ENCODE measurements at regions not wholly inside any gene's neighbourhood (a gene's known extent, or its start where the extent isn't known, plus 50 kb on each side); places are given as distances from the start of the nearest gene placed in this dataset.
"Not testable (repeated sequence)": the region's sequence is repeated elsewhere in the genome, so short reads cannot be mapped to it uniquely, and the experiment has no call there.

DNA sequence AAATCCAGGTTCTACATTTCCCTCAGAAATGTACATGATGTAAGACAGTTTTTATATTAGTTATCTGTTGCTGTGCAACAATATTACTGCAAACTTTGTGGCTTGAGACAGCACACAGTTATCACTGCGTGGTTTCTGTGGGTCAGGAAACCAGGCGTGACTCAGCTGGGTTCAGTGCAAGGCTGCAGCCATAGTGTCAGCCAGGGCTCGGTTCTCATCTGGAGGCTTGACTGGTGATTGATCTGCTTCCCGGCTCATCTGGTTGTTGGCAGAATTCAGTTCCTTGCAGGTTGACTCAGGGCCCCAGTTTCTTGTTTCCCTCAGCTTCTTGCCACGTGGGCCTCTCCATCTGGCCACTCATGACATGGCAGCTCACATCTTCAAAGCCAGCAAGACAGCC is 146.8 kb upstream of the ROPN1B start:
- DNase-seq (ENCODE audit: low read depth in 2 of 2), result peak; percentile 36 to 60

DNA sequence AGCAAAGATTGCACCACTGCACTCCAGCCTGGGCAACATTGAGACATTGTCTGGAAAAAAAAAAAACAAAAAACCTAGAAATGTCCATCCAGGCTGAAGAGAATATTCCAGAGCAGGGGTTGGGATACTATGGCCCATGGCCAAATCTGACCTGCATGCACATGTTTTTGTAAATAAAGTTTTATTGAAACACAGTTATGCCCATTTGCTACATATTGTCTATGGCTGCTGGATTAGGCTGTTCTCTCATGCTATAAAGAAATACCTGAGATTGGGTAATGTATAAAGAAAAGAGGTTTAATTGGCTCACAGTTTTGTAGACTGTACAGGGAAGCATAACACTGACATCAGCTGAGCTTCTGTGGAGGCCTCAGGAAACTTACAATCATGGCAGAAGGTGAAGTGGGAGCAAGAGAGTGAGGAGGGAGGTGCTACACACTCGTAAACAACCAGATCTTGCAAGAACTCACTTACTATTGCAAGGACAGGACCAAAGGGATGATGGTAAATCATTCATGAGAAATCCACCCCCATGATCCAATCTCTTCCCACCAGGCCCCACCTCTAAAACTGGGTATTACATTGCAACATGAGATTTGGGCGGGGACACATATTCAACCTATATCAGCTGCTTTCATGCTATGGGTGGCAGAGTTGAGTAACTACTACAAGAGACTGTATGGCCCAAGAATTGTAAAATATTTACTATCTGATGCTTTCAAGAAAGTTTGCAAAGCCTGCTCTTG is 137.8 kb upstream of the ROPN1B start:
- DNase-seq (ENCODE audit: low read depth in 2 of 2), result not testable (repeated sequence)

DNA sequence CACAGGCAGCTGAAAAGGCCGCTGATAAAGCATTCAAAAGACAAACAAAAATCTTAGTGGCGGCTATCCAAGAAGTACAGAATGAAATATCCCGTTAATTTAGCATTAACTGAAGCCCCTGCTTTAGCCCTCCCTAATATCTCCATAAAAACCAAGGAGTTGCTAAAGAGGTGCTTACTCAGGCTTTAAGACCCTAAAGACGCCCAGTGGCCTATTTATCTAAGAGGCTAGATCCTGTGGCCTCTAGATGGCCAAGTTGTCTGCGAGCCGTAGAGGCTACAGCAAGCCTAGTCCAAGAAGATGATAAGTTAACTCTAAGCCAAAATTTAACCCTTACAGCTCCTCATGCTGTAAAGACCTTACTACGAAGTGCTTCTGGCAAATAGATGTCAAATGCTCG is 133.4 kb upstream of the ROPN1B start:
- not testable (repeated sequence) for DNase-seq (ENCODE audit: low read depth in 2 of 2)

DNA sequence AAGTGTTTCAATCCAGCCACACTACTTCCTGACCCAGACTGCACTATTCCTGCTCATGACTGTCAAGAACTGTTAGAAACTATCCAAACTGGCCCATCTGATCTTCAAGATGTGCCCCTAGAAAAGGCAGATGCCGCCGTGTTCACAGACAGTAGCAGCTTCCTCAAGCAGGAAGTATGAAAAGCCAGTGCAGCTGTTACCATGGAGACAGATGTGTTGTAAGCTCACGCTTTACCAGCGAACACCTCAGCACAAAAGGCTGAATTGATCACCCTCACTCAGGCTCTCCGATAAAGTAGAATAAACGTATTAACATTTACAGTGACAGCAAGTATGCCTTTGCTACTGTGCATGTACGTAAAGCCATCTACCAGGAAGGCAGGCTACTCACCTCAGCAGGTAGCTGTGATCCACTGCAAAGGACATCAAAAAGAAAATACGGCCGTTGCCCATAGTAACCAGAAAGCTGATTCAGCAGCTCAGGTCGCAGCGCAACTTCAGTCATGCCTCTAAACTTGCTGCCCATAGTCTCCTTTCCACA is 132.9 kb upstream of the ROPN1B start:
- DNase-seq (ENCODE audit: low read depth in 2 of 2), result not testable (repeated sequence)

DNA sequence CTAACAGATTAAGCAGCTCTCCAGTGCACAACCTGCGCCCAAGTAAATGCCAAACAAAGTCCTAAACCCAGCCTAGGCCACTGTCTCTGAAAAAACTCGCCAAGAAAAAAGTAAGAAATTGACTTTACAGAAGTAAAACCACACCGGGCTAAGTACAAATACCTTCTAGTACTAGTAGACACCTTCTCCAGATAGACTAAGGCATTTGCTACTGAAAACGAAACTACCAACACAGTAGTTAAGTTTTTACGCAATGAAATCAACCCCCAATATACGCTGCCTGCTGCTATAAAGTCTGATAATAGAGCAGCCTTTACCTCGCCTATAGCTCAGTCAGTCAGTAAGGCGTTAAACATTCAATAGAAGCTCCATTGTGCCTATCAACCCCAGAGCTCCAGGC is 132.2 kb upstream of the ROPN1B start:
- not testable (repeated sequence) for DNase-seq (ENCODE audit: low read depth in 2 of 2)

DNA sequence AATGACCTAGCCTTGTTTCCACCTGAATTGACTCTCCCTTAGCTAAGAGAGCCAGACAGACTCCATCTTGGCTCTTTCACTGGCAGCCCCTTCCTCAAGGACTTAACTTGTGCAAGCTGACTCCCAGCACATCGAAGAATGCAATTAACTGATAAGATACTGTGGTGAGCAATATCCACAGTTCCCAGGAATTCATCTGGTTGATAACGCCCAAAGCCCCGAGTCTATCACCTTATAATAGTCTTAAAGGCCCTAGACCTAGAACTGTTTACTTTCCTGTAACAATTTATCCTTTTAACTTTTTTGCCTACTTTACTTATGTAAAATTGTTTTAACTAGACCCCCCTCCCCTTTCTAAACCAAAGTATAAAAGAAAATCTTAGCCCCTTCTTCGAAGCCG is 130.1 kb upstream of the ROPN1B start:
- not testable (repeated sequence) for DNase-seq (ENCODE audit: low read depth in 2 of 2)

DNA sequence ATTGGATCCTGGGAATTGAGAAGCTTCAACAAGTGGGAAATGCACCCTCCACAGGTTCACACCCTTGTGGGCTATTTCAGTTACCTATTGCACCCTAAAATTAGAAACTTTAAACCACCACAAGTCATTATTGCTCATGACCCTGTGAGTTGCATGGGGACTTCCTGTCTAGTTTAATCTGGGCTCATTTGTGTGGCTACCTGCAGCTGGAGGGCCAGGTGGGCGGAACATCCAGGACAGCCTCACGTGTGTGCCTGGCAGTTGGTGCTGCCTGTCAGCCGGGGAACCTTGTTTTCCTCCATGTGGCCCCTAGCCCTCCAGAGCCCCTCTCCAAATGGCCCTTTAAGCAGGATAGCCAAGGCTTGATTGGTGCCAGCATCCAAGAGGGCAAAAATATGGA is 128.5 kb upstream of the ROPN1B start:
- DNase-seq (ENCODE audit: low read depth in 2 of 2), result not testable (repeated sequence)

DNA sequence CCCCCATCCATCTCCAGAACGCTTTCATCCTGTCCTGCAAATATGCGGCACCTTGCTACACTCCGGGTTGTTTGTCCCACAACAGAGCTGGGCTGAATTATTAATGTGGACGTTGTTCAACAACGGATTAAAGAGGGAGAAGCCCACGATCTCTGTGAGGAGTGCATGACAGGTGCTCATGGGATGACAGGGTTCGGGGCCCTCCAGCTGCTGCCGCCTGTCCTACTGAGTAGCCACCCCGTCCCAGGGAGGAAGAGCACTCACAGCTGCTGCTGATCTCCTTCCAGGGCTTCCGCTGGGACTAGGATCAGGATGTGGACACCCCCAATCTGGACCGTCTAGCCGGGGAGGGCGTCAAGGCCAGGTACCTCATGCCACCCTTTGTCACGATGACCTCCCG is 121.0 kb upstream of the ROPN1B start:
- not testable (repeated sequence) for DNase-seq (ENCODE audit: low read depth in 2 of 2)

DNA sequence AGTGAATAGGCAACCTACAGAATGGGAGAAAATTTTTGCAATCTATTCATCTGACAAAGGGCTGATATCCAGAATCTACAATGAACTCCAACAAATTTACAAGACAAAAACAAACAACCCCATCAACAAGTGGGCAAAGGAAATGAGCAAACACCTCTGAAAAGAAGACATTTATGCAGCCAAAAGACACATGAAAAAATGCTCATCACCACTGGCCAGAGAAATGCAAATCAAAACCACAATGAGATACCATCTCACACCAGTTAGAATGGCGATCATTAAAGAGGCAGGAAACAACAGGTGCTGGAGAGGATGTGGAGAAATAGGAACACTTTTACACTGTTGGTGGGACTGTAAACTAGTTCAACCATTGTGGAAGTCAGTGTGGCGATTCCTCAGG is 114.0 kb upstream of the ROPN1B start:
- DNase-seq (ENCODE audit: low read depth in 2 of 2), result not testable (repeated sequence)

DNA sequence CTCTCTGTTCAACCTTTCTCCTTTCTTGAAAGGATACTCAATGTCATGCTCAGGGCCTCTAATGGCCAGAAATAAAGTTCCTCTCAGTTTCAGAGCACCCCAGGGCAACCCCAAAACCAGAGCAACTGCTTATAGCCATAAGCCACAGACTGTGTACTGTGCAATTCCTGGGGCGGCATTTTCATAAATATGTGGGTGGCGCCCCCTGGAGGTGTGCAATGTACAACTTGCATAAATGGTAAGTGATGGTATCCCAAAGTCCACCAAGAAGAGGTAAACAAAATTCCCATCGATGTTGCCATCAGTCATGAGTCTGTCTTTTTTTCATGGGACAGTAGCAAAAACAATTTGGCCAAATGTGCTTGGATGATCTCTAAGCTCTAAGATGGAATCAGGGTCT is 108.4 kb upstream of the ROPN1B start:
- DNase-seq (ENCODE audit: low read depth in 2 of 2), result not testable (repeated sequence)

DNA sequence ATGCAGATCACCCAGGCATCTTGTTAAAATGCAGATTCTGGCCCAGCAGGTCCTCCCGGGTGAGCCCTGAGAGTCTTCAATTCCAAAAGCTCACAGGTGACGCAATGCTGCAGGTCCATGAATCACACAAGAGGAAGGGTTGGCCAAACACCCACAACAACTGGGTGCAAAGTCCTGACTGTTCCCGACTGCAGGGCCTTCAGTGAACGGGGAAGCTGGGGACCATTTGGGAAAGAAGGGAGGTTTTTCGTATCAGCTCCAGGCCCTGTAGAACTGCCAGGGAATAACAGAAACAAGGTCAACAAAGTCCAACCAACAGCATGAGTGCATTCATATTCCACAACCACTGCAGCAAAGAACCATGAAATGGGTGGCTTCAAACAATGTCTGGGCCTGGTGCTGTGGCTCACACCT is 106.1 kb upstream of the ROPN1B start:
- not testable (repeated sequence) for DNase-seq (ENCODE audit: low read depth in 2 of 2)

DNA sequence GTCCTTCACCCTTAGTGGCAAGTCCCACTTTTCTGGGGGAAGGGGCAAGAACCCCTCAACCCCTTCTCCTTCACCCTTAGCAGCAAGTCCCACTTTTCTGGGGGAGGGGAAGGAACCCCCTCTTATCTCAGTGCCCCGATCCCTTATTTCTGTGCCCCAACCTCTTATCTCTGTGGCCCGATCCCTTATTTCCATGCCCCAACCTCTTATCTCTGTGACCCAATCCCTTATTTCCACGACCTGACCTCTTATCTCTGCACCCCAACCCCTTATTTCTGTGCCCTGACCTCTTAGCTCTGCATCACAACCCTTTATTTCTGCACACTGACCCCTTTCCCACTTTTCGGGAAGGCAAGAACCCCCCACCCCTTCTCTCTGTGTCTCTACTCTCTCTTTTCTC is 104.4 kb upstream of the ROPN1B start:
- DNase-seq (ENCODE audit: low read depth in 2 of 2), result not testable (repeated sequence)

DNA sequence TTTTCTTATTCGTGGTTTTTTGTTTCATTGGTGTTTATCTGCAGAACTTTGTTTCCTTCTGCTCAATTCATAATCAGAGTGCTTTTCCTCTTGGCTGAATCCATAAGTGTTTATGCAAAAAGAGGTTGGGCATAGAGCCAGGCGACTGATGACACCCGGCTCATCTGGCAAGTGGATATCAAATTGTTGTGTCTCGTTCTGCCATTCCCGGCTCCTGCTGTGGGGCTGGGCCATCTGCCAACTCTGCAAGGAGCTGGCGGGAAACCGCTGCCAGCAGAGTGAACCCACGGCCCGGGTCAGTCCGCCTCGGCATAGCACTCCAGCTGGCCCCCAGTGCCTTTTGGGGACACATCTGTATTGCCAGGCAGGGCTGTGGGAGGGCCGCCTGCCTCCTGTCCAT is 83.0 kb upstream of the ROPN1B start:
- not testable (repeated sequence) for DNase-seq (ENCODE audit: low read depth in 2 of 2)

DNA sequence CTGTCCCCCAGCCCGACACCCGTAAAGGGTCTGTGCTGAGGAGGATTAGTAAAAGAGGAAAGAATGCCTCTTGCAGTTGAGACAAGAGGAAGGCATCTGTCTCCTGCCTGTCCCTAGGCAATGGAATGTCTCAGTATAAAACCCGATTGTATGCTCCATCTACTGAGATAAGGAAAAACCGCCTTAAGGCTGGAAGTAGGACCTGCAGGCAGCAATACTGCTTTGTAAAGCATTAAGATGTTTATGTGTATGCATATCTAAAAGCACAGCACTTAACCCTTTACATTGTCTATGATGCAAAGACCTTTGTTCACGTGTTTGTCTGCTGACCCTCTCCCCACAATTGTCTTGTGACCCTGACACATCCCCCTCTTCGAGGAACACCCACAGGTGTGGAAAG is 69.8 kb upstream of the ROPN1B start:
- DNase-seq (ENCODE audit: low read depth in 2 of 2), result not testable (repeated sequence)

DNA sequence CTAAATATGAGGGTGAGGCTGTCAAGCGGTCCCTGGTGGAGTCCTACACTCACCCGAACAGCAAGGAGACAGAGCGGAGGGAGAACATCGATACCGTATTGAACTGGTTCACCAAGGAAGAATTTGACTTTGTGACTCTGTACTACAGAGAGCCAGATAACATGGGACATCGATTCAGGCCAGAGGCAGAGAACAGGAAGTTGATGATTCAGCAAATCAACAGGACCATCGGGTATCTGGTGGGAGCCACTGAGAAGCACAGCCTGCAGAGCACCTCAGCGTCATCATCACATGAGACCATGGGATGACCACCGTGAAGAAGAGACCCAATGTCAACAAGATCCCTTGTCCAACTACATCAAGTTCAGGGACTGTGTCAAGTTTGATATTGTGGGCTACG is 67.5 kb upstream of the ROPN1B start:
- not testable (repeated sequence) for DNase-seq (ENCODE audit: low read depth in 2 of 2)

DNA sequence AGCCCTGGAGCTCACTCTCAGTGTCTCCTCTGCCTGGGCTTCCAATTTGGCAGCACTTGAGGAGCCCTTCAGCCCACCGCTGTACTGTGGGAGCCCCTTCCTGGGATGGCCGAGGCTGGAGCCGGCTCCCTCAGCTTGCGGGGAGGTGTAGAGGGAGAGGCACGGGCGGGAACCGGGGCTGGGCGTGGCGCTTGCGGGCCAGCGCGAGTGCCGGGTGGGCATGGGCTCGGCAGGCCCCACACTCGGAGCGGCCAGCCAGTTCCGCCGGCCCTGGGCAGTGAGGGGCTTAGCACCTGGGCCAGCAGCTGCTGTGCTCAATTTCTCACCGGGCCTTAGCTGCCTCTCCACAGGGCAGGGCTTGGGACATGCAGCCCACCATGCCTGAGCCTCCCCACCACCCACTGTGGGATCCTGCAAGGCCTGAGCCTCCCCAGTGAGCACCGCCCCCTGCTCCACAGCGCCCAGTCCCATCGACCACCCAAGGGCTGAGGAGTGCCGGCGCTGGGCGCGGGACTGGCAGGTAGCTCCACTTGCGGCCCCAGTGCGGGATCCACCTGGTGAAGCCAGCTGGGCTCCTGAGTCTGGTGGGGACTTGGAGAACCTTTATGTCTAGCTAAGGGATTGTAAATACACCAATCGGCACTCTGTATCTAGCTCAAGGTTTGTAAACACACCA is 65.1 kb upstream of the ROPN1B start:
- DNase-seq (ENCODE audit: low read depth in 2 of 2), result not testable (repeated sequence)

DNA sequence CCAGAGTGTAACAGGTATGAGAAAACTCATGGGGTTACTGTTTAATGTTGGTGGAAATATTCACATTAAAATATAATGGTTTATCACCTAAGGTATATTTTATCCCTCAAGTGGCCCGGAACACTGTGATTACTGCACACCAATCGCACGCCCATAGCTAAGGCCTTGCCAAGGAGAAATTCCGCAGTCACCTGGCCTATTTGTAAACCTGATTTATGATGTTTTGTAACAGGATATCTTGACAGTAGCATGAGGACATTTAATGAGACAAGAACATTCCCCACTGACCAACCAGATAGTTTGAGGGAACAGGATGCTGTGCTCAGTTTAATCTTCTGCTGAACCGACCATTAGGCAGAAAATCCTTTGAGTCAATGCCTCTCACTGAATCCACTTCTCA is 61.7 kb upstream of the ROPN1B start:
- not testable (repeated sequence) for DNase-seq (ENCODE audit: low read depth in 2 of 2)

DNA sequence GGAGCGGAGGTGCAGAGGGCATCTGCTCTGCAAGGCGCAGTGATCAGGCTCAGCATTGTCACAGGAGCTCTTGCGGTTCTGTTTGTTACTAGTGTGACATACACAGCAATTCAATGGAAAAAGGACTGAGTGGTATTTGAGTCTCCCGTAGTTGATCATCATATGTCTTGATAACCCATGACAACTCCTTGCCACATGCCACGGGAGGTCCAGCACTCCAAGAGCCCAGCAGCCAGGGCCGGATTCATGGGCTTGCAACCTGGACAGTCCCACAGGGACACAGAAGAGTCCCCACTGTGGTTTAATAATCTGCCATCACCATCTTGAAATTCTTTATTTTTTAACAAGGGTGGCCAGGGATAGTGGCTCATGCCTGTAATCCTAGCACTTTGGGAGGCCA is 58.1 kb upstream of the ROPN1B start:
- DNase-seq (ENCODE audit: low read depth in 2 of 2), result not testable (repeated sequence)

DNA sequence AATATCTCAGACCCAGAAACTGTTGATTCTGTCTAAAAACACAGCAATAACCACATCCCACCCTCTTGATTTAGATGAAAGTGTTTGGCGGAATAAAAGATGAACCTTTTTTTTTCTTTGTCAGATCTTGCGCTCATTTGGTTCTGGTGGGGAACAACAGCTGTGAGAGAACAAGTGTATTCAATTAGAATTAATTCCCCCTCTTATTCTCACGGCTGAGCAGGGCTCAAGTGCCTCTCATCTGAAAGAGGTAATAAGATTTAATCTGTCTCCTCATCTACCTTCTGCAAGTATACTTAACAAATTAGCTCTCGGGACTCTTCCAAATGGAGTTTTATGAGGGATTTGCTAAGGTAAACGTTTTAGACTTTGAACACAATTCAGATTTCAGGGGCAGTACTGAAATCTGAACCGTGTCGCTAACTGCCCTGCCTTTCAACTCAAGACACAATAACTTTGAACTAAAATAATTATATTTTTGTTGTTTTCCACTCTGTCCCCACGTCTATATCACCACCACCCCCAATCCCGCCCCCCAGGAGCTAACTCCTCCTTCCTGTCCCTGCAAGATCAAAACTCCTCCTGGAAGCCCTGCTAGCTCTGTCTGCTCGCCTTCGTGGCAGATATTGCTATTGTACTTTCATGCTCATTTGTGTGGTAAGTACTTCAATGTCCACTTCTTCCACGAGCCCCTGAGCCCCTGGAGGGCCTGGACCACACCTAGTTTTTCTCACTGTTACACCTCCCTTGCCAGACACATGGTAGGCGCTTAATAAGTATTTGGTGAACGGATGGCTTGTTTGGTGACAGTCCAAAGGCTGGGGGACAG is 54.2 kb upstream of the ROPN1B start:
- DNase-seq (ENCODE audit: low read depth in 2 of 2), result not testable (repeated sequence)

DNA sequence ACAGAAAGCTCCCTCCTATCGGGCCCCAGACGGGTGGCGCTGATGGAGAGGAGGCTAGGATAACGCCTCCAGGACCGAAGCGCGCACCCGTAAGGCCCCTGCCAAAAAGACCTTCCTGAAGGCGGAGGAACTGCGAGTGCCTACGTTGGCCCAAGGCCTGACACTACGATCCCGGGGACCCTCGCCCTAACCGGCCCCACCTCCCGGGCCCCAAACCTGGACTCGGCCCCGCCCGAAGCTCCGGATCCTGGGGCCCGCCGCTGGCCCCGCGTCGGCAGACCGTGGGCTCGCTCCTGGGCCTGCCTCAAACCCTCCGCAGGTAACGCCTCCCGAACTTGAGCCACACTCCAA is 53.6 kb upstream of the ROPN1B start:
- not testable (repeated sequence) for DNase-seq (ENCODE audit: low read depth in 2 of 2)

DNA sequence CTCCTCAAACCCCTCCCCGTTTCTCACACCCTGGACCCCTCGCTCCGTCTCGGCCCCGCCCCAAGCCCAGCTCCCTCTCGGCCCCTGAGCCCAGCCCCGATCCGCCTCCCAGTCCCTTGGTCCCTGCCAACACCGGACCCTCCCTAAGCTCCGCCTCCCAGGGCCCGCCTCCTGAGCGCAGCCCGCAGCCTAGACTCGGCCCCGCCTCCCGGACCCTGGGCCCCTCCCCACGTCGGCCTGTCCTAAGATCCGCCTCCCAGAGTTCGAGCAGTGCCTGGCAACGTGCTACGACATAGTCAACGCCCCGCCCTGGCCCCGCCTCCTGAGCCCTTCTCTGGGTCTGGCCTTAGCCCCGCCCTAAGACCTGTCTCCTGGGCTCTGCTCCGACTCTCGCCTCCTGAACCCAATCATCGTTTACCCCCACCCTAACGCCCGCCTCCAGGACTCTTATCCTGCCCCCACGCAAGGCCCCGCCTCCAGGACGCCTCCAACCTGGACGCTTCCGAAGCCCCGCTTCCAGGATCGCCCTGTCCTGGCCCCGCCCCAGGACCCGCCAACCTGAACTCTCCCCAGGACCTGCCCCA is 53.1 kb upstream of the ROPN1B start:
- peak; percentile 96 to 99 for DNase-seq (ENCODE audit: low read depth in 2 of 2)
